ENCODE measurements at regions not wholly inside any gene's neighbourhood (a gene's known extent, or its start where the extent isn't known, plus 50 kb on each side); places are given as distances from the start of the nearest gene placed in this dataset.
A peak's percentile ranks its signal among the peaks of the same experiment; 100 is the strongest.

DNA sequence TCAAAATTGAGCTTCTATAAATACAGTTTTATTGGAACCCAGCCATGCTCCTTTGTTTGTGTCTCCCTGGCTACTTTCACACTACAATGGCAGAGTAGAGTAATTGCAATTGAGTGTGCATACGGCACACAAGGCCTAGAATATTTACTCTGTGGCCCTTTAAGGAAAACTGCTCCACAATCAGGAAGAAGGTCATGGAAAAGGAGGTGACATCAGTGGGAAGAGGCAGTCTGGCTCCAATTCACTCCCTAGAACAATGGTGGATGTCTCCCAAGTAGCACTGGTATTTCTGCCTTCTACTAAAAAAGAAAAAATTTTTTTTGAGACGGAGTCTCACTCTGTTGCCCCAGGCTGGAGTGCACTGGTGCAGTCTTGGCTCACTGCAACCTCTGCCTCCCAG is 51.3 kb downstream of the KRTAP19-8 start:
- DNase-seq (ENCODE audit: low spot score), result peak; percentile 7

DNA sequence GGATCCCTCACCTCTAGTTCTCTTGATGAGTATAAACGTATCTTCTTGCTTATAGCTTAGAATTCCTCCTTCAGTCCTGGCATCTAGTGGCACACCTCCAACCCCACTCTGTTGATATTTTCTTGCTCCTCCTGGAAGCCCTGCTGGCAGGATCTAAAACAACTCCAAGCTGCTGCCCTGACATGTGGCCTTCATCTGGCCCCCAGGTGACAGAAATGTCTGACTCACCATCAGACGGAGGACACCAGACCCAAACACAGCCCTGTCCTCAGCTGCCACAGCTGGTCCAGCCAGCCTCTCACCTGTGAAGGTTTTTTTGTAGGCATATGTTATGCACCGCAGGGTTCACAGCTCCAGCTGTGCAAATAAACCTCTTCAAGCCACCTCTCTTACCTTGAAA is 53.4 kb downstream of the KRTAP19-8 start:
- DNase-seq (ENCODE audit: low spot score), result no peak

DNA sequence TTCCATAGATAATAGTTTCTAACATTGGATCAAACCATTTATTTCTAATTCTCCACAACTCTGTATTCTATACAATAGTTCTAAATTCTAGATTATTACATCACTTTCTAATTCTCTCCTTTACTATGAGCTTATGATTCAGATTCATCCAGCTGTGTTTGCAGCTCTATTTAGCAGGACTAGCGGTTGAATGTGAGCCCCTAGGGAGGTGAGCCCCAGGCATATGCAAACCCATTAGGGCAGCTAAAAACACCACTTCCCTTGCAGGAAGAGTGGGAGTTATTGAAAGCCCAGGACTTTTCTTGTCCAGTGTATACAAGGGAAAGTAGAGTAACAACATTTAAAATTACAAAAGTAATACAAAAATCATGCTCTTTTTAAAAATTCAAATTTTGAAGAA is 56.9 kb downstream of the KRTAP19-8 start:
- DNase-seq (ENCODE audit: low spot score), result no peak

DNA sequence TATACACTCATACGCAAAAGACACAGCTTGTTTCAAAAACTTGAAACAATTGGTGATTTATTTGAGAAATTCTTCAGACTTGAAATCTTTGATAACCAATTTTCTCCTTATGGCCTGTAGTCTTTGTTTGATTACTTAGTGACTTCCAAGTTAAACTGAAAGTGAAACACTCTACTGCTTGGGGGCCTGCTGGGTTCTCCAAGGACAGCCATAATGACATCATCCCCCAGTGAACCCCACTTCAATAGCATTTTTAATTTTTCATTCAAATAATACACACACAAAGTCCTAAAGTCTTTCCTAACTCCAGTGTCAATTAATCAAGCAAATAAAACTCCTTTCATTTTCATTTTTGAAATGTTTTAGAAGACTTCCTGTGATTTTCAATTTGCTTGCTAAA is 59.2 kb downstream of the KRTAP19-8 start:
- no peak for DNase-seq (ENCODE audit: low spot score)

DNA sequence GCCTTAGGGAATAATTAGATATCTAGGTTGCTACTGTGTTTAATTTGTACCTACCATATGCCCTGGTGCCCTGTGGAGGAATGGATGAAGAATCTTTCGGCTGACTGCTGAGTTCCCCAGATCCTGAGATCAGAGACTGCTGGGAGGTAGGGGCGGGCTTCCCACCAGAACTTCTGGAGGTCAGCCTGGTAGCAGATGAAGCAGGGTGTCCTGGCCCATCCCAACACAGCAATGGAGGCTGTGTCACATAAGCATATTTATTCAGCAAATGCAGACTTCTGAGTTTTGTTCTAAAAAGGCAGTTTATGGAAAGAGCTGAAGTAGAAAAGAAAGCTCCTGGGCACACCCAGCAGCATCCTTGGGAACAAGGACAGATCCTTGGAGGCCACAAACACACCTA is 74.0 kb downstream of the KRTAP19-8 start:
- no peak for DNase-seq (ENCODE audit: low spot score)

DNA sequence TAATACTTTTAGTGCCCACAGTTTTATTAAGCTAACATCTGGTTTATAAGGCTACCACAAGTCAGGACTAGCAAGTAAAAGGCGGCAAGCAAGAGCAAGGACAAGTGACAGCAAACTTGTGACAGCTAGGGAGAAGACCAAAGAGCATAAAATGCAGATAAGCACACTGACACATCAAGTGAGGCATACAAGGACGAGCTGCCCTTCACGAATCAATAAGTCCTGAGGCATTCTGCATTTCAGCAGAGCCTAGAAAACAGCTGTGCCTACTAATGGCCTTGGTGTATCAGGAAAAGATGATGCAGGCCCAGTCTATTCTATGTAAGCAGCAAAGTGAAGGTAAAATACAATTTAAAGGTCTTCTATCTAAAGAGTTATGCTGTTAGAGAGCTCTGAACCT is 74.8 kb downstream of the KRTAP19-8 start:
- DNase-seq (ENCODE audit: low spot score), result no peak

DNA sequence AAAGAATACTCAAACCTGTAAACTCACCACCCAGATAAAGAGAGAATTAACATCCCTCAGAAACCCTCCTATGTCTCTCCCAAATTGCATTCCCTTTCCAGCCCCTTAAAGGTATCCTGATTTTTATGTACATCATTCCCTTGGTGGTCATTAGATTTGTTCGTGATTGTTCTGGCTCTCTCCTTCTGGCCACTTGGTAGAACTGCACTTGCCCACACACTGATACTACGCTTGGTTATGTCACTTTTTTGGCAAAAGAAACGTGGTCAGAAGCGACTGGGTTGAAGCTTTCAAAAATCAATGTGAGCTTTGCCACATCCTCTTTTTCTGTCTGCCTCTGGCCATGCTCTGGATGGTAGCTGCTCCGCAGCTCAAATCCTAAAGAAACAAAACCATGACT is 76.3 kb downstream of the KRTAP19-8 start:
- no peak for DNase-seq (ENCODE audit: low spot score)

DNA sequence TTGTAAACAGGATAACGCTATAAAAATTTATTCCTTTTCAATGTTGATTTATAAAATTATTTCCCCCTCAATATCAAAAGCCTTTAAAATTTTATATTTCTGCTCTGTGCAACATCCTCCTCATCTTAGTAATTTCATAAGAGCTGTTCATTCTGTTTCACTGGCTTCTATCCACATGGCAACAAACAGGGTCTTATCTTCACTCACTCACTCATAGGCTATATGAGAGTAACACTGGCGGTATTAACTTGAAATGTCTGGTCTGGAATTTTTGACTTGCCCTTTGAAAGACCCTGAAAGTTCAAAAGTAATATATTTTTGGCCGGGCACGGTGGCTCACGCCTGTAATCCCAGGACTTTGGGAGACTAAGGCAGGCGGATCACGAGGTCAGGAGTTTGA is 77.4 kb upstream of the KRTAP11-1 start:
- peak; percentile 93 for DNase-seq (ENCODE audit: low spot score)

DNA sequence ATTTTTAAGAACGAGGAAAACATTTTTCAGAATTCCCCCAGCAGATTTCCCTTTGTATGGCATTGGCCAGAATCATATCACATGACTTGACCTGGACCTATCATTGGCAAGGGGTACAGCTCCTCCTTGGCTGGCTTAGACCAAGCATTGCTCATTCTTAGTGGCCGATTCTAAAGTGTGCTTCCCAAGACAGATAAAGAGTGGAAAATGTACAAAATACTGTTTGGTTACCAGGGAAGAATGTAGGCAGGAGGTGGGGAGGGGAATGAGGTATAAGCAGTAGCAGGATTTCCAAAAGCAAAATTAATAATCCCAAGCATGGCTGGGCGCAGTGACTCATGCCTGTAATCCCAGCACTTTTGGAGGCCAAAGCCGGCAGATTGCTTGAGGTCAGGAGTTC is 75.6 kb upstream of the KRTAP11-1 start:
- DNase-seq (ENCODE audit: low spot score), result peak; percentile 58

DNA sequence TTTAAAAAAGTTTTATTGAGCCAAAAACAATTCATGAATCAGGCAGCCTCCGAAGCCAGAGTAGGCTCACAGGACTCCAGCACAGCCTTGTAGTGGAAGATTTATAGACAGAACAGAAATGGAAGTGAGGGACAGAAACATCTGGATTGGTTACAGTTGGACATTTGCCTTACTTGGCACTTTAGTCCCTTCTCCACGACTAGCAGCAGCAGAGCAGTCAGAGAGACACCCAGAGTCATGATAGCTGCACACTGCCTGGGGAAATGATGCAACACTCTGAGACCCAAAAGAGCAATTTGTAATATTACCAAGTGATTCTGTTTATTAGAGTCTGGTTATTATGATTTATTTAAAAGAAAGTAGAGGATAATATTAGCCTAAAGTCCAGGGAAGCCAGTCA is 72.2 kb upstream of the KRTAP11-1 start:
- DNase-seq (ENCODE audit: low spot score), result no peak

DNA sequence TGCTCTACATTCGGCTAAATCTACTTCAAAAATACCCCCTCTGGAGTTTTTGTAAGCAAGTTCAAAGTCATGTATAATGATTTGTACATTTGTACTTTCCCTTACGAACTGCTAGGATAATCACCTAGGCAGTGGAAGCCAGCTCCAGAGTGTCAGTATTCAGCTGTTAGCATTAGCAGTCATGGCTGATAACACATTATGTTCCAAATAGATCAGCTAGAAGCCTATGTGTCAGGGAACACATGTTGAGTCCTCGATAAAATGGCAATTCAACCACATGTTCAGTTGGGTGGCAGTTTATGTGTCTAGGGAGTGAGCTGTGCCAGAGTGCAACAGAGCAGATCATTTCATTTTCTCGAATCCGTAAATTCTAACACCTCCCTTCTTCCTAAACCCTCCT is 65.8 kb upstream of the KRTAP11-1 start:
- DNase-seq (ENCODE audit: low spot score), result no peak

DNA sequence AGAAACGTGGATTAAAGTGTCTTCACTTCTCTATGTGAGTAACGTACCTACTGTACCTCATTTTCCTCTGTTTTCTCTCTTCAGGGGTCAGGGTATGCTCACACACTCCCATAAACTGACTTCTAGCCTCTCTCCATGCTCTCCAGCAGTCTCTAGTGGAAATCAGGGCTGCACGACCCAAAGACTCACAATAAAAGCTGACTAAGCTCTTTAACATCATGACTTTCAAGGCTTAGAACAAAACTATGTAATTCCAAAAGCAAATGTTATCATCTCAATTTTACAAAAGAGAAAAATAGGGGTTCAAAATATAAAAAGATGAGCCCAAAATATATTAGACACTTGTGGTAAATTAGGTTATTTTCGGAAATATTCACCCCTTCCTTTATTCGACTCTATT is 62.5 kb upstream of the KRTAP11-1 start:
- no peak for DNase-seq (ENCODE audit: low spot score)

DNA sequence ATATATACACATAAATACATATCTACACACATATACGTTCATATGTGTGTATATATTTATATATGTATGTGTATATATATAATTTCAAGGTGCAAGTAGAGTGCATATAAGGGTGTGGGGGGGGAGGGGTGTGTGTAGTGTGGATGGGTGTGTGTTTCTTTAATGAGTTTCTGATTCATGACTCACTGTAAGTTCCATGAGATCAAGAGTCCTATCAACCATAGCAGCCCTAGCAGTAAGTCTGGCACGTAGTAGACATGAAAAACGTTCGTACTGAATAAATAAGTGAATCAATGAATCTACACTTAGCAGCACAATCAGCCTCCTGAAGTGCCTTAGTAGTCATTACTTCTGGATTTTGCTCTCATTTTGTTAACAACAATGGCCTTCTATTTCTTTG is 61.9 kb upstream of the KRTAP11-1 start:
- DNase-seq (ENCODE audit: low spot score), result no peak

DNA sequence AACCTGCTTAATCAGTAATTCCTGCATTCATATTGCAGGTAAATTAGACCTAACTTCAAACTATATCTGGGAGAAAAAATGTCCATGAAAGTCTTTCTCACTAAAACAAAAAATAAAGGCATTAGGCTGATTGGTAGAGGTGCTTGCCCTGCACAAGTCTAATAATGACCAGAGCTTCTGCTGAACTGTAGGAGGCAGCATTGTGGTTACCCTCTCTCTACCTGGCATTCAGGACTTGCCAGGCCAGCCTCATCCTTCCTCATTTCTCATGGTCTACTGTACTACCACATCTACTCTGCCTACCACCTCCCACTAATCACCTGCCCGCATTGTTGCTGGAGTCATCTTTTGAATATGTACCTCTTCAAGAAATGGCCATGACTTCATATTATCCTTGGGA is 60.8 kb upstream of the KRTAP11-1 start:
- DNase-seq (ENCODE audit: low spot score), result no peak

DNA sequence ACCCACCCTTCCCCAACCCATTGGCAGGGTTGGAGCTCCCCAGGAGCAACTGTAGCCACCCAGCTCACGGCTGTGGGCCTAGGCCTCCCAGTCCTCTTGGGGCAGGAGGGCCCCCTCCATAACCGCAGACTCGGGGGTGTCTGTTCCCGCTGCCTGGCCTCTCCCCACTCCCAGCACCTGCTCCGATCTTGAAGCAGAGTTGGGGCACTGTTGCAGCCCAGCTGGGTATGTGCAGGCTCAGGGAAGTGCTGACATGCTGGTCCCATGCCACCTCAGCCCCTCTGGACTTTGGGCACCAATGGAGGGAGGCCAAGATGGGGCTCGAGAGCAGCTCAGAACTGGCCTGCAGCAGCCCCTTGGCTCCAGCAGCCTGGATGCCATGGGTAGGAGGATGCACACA is 54.8 kb upstream of the KRTAP11-1 start:
- DNase-seq (ENCODE audit: low spot score), result no peak

DNA sequence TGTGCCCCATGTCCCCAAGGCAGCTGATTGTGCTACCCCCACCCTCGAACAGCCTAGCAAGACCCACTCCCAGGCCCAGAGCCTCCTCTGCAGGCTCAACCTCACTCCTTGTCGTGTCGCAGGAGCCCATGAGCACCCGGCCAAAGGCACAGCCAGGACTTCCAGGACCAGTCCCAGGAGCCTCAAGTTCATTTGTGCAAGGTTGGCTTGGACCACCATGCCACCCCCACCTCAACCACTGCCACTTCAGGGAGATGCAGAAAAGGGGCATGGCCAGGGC is 54.4 kb upstream of the KRTAP11-1 start:
- DNase-seq (ENCODE audit: low spot score), result no peak

DNA sequence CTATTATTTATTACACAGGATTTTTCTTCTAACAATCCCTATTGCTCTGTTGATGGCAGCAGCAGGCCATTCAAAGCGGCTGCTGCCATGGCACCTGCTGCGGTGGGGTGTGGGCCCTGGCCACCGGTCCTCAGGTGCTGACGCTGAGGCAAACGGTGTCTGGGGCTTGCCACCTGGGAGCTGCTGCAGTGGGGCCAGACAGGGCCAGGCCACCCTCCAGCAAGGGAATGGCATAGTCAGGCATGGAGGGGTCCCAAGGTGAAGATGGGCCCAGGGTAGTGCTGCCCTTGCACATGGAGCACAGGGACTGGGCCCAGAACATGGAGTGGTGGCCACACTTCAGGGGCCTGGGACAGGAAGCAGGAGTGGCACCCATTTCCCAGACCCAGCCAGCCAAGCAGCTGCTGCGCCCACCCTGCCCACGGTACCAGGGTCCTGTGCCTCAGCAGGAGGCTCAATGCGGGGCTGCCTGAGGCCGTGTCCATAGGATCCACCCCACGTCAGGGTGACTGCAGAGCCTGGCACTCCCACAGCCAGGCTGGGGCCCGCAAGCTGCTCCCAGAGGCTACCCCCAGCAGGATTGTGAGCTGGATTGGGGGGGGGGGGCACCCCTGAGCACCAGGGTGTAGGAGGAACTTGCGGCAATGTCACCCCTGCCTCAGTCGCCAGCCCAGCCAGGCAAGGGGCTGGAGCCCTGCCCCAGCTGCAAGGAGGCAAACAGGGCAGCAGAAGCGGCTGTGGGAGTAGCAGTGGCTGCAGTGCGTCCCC is 53.9 kb upstream of the KRTAP11-1 start:
- no peak for DNase-seq (ENCODE audit: low spot score)

DNA sequence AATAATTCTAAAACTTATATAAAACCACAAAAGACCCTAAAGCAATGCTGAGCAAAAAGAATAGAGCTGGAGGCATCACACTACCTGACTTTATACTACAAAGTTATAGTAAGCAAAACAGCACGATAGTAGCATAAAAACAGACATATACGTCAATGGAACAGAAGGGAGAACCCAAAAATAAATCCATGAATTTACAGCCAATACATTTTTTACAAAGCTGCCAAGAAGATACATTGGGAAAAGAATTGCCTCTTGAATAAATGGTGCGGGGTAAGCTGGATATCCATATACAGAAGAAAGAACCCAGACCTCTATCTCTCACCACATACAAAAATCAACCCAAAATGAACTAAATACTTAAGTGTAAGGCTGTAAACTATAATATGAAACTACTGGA is 51.3 kb upstream of the KRTAP11-1 start:
- DNase-seq (ENCODE audit: low spot score), result no peak
